Stimulated activated naive CD8-positive, alpha-beta T cell treated with anti-CD3 and anti-CD28 coated beads, Interleukin-15, Interleukin-2, amounts not matched to agents 100 ng/mL and 50 ng/mL, for 24 hours (primary cell): ENCODE measurements at regions not wholly inside any gene's neighbourhood (a gene's known extent, or its start where the extent isn't known, plus 50 kb on each side); places are given as distances from the start of the nearest gene placed in this dataset.

ENCODE experiments used
- H3K27ac Mint-ChIP-seq: one replicate; pipeline ENCODE4 v1.8.0; 2021; ENCODE audit warnings: mild to moderate bottlenecking, mixed read lengths
- H3K27me3 Mint-ChIP-seq: one replicate; pipeline ENCODE4 v1.8.0; 2021; ENCODE audit warnings: mixed read lengths
- H3K36me3 Mint-ChIP-seq: one replicate; pipeline ENCODE4 v1.8.0; 2021; ENCODE audit warnings: low read depth, mixed read lengths
- H3K4me1 Mint-ChIP-seq: one replicate; pipeline ENCODE4 v1.8.0; 2021; ENCODE audit warnings: low read depth, mixed read lengths
- H3K4me3 Mint-ChIP-seq: one replicate; pipeline ENCODE4 v1.8.0; 2021; ENCODE audit warnings: mild to moderate bottlenecking, mixed read lengths
- H3K9me3 Mint-ChIP-seq: one replicate; pipeline ENCODE4 v1.8.0; 2021; ENCODE audit warnings: mixed read lengths

DNA sequence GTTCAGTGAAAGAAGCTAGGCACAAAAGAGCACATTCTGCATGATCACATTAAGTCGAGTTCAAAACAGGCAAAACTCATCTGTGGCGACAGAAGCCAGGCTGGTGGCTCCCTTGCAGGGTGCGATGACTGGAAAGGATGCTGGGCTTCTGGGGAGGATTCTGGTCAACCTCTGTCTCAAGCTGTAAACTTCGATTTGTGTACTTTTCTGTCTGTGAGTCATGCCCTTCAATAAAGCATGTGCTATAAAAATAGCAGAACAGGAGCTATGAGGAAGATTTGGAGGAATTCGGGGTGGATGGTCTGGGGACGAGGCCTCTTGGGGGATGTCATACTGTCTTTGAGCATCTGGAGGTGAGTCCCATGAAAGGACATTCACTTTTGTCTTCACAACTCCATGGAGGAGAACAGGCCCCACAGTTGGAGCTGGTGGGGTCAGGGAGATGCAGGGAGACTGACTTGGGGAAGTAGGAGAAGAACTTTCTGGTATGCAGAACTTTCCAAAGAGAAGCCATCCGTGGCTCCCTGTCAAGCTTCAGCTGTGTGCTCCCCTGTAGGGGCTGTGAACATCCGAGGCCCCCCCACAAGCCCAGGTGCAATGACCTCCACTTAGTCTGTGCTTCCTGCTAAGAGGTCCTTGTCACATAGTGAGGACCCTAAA lies 77.8 kb upstream of the LINC01488 start:
- H3K4me1 Mint-ChIP-seq: peaks cover 14% of the 10 kb centered on the region
- peaks cover 20% of the 10 kb centered on the region for H3K9me3 Mint-ChIP-seq
- H3K4me3 Mint-ChIP-seq: no peak overlapping the region
- H3K27ac Mint-ChIP-seq: no peak overlapping the region
- no peaks in the 10 kb centered on the region for H3K36me3 Mint-ChIP-seq
- peaks cover 16% of the 10 kb centered on the region for H3K27me3 Mint-ChIP-seq

DNA sequence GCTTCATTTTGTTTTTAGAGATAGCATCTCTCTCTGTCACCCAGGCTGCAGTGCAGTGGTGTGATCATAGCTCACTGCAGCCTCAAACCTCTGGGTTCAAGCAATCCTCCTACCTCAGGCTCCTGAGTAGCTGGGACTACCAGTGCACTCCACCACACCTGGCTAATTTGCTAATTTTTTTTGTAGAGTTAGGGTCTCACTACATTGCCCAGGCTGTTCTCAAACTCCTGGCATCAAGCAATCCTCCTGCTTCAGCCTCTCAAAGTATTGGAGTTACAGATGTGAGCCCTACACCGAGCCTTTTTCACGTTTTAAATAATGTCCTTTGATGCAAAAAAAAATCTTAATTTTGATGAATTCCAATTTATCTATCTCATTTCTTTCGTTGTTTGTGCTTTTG lies 75.4 kb upstream of the LINC01488 start:
- no peaks in the 10 kb centered on the region for H3K36me3 Mint-ChIP-seq
- H3K27me3 Mint-ChIP-seq: peaks cover 16% of the 10 kb centered on the region
- no peak overlapping the region for H3K27ac Mint-ChIP-seq
- peaks cover 15% of the 10 kb centered on the region for H3K4me1 Mint-ChIP-seq
- H3K4me3 Mint-ChIP-seq: no peak overlapping the region
- H3K9me3 Mint-ChIP-seq: peaks cover 20% of the 10 kb centered on the region

DNA sequence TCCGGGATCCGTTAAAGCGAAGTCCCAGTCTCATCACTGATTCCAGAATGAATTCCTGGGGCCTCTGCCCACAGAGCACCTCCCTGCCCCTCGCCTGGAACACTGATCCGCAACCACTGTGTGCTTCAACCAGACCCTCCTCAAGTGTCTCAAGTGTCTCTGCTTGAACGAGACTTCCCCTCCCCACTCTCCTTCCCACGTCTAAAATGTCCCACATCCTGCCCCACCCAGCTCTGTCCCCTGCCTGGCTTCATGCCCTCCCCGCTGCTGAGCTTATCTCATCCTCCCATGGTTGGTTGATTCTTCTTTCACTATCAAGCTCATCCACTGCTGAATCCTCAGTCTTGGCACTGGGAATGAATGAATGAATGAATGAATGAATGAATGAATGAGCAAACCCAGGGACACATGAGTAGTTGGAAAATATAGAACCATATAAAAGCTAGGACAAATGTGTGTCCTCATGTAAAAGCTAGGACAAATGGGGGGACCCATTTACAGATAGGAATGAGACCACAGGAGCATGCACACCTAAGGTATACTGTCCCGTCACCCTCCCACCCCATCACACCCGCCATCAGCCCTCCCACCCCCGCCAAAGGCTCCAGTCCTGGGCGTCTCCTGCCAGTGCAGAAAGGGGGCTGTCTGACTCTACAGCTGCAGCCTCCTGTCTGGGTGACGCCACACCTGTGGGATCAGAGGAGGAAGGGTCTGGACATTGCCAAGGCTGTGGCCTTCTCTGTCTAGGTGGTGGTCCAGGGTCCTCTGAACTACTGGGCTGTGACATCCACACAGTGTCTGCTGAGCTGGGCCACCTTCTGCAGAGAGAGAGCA lies 71.4 kb upstream of the LINC01488 start:
- Mint-ChIP-seq H3K36me3 (no peaks in the 10 kb centered on the region), H3K4me1 (peaks cover 9% of the 10 kb centered on the region), H3K9me3 (no peaks in the 10 kb centered on the region), H3K27me3 (peaks cover 16% of the 10 kb centered on the region), H3K27ac (no peak overlapping the region), H3K4me3 (no peak overlapping the region)

- Mint-ChIP-seq H3K27ac (no peak overlapping the region), H3K27me3 (peaks cover 14% of the 10 kb centered on the region), H3K4me3 (no peak overlapping the region), H3K9me3 (no peaks in the 10 kb centered on the region), H3K36me3 (no peaks in the 10 kb centered on the region), H3K4me1 (peaks cover 9% of the 10 kb centered on the region)
Observed at GRCh38 chr11:69411257-69411924, 70.1 kb upstream of the LINC01488 start.

GRCh38 chr11:69413015-69413801 lies 68.3 kb upstream of the LINC01488 start:
- Mint-ChIP-seq H3K36me3 (no peaks in the 10 kb centered on the region), H3K4me1 (peaks cover 9% of the 10 kb centered on the region), H3K9me3 (no peaks in the 10 kb centered on the region), H3K27ac (no peak overlapping the region), H3K4me3 (no peak overlapping the region), H3K27me3 (peaks cover 7% of the 10 kb centered on the region)

DNA sequence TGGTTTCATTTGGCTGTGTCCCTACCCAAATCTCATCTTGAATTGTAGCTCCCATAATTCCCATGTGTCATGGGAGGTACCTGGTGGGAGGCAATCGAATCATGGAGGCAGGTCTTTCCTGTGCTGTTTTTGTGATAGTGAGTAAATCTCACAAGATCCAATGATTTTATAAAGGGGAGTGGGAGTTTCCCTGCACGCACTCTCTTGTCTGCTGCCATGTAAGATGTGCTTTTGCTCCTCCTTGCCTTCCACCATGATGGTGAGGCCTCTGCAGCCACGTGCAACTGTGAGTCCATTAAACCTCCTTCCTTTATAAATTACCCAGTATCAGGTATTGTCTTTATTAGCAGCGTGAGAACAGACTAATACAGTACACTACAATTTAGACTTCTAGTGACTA lies 67.5 kb upstream of the LINC01488 start:
- no peaks in the 10 kb centered on the region for H3K36me3 Mint-ChIP-seq
- H3K27ac Mint-ChIP-seq: no peak overlapping the region
- no peak overlapping the region for H3K4me3 Mint-ChIP-seq
- peaks cover 9% of the 10 kb centered on the region for H3K4me1 Mint-ChIP-seq
- no peaks in the 10 kb centered on the region for H3K9me3 Mint-ChIP-seq
- peaks cover 4% of the 10 kb centered on the region for H3K27me3 Mint-ChIP-seq

DNA sequence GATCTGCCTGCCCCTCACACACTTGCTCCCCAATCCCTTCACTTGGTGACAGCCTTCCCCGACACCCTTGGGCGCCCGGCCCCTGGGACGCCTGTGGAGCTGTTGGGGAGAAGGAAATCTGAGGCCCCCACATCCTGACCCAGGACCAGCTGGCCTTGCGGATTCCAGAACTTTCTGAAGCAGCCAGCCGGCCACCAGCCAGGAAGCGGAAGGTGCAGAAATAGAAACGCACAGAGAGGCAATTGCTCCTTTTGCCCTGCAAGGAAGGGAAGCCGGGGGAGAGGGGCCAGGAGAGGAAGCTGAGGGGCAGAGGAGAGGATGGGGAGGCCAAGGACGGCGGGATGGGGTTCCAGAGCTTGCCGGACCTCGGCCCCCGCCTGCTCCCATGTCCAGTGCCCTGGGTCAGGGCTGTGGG lies 66.7 kb upstream of the LINC01488 start:
- no peak overlapping the region for H3K27ac Mint-ChIP-seq
- peaks cover 8% of the 10 kb centered on the region for H3K4me1 Mint-ChIP-seq
- no peak overlapping the region for H3K4me3 Mint-ChIP-seq
- H3K36me3 Mint-ChIP-seq: no peaks in the 10 kb centered on the region
- no peaks in the 10 kb centered on the region for H3K9me3 Mint-ChIP-seq
- H3K27me3 Mint-ChIP-seq: peaks cover 10% of the 10 kb centered on the region

- Mint-ChIP-seq H3K9me3 (no peaks in the 10 kb centered on the region), H3K27ac (no peak overlapping the region), H3K4me1 (peaks cover 4% of the 10 kb centered on the region), H3K36me3 (no peaks in the 10 kb centered on the region), H3K27me3 (peaks cover 10% of the 10 kb centered on the region), H3K4me3 (no peak overlapping the region)
Observed at GRCh38 chr11:69415411-69416142, 65.9 kb upstream of the LINC01488 start.

DNA sequence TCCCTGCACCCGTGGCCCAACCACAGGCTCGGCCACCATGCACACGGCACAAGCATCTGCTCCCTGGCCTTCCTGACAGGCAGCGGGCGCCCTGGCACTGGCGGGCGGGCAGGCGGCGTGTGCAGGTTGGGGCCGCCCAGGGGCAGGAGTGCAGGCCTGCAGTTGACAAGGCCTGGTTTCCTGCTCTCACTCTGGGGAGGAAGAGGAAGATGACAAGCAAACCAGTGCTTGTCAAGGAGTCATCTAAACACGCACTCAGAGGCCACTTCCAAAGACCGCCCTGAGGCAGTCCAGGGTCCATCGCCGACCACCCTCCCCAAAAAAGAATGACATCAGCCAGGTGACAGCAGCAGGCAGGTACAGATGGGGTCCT lies 65.3 kb upstream of the LINC01488 start:
- H3K36me3 Mint-ChIP-seq: no peaks in the 10 kb centered on the region
- peaks cover 4% of the 10 kb centered on the region for H3K4me1 Mint-ChIP-seq
- H3K27ac Mint-ChIP-seq: no peak overlapping the region
- no peak overlapping the region for H3K4me3 Mint-ChIP-seq
- peaks cover 10% of the 10 kb centered on the region for H3K27me3 Mint-ChIP-seq
- no peaks in the 10 kb centered on the region for H3K9me3 Mint-ChIP-seq

DNA sequence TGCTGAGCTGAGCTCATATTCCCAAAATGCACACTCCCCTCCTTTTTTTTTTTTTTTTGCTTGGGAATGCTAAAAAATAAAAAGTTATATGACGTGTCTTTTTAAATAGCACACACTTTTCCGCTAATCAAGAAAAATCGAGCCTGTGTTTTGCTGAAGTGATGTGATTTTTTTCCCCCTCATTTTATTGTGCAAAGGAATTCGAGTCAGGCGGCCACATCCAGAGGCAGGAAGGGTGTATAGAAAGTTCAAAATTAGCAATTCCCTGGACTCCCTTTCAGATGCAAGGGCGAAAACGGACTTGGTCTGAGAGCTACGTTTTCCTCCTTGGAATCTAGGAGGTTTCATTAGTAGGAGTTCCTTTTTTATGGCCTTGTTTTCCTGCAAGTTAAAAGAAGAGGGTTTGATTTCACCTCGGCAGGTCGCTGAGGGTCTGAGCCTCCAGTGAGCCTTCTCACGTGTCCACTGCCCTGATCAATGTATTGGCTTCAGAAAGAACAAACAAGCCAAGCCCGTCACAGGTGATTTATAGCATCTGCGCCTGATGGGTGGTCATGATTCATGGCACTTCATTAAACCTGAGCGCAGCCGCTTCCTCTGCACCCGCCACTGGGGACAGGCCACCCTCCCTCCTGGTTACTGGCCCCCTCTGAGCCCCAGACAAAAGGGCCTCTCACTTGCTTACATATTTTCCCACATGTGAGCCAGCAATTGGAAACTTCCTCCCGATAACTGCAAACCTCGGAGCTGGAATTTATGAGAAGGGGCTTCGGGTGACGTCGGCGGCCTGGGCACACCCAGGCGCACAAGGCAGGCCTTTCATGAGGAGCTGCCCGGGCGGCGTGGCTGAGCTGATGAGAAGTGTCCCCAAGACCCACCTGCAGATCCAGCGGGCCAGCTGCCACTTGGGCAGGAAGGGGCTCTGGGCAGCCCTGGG lies 64.4 kb upstream of the LINC01488 start:
- no peaks in the 10 kb centered on the region for H3K4me1 Mint-ChIP-seq
- H3K27ac Mint-ChIP-seq: no peak overlapping the region
- H3K27me3 Mint-ChIP-seq: peaks cover 6% of the 10 kb centered on the region
- H3K36me3 Mint-ChIP-seq: no peaks in the 10 kb centered on the region
- H3K9me3 Mint-ChIP-seq: no peaks in the 10 kb centered on the region
- H3K4me3 Mint-ChIP-seq: no peak overlapping the region

- H3K36me3 Mint-ChIP-seq: no peaks in the 10 kb centered on the region
- no peak overlapping the region for H3K4me3 Mint-ChIP-seq
- no peak overlapping the region for H3K27ac Mint-ChIP-seq
- H3K4me1 Mint-ChIP-seq: no peaks in the 10 kb centered on the region
- peaks cover 6% of the 10 kb centered on the region for H3K27me3 Mint-ChIP-seq
- H3K9me3 Mint-ChIP-seq: no peaks in the 10 kb centered on the region
Observed at GRCh38 chr11:69417699-69418085, 63.8 kb upstream of the LINC01488 start.

GRCh38 chr11:69418576-69419296 lies 62.7 kb upstream of the LINC01488 start:
- Mint-ChIP-seq H3K9me3 (no peaks in the 10 kb centered on the region), H3K4me3 (no peak overlapping the region), H3K36me3 (no peaks in the 10 kb centered on the region), H3K27ac (no peak overlapping the region), H3K4me1 (no peaks in the 10 kb centered on the region), H3K27me3 (peaks cover 6% of the 10 kb centered on the region)
